Adrenal gland (tissue), 5 donors: ENCODE measurements at regions not wholly inside any gene's neighbourhood (a gene's known extent, or its start where the extent isn't known, plus 50 kb on each side); places are given as distances from the start of the nearest gene placed in this dataset.

Experiments
- POLR2A ChIP-seq, 2 donors: fragments of 450-650 bp; IDR thresholded peaks; one replicate each; pipeline ENCODE4 v1.6.1; 2017; ENCODE audit warnings: antibody characterized with exemption in 2 of 2, mild to moderate bottlenecking in 2 of 2, moderate library complexity in 1 of 2
- TF ChIP-seq, protein P1 (sequence below), 6 experiments: fragments of 450-650 bp in 4 of 6; fragments of 200-600 bp in 2 of 6; sonication (generic) in 1 of 6; IDR thresholded peaks; 1 replicate in 5 of 6; 2 replicates in 1 of 6; pipeline versions ENCODE4 v1.5.1 to v1.8.0; 2016 to 2021; ENCODE audit warnings: antibody characterized with exemption in 6 of 6, mild to moderate bottlenecking in 2 of 6, moderate library complexity in 1 of 6
- donor health status: DM: no; HTN: no; CAD: no.

DNA sequence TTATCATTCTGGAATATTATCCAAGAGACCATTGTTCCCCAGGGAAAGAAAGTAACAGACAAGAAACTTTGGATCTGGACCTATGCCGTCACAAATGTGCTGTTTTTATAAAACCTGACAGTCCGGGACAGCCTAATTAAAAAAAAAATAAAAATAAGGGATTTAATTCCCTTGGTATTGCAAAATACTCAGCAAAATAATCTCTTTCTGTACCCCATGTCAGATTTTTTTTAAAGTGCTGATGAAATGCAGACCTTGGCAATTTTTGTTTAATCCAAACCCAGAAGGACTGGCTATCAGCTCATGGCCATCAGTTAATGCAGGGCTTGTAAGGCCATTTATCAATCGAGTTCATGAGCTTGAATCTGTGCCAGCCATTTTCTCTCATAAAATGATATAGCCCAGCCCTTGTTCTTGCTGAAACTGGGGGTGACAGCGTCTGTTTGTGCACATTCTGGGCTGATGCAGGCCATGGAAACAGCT, 162.7 kb upstream of the S1PR3 start:
- no peak for TF ChIP-seq POLR2A (IDR thresholded peaks at IDR 0.05)
- TF ChIP-seq, protein P1, sequence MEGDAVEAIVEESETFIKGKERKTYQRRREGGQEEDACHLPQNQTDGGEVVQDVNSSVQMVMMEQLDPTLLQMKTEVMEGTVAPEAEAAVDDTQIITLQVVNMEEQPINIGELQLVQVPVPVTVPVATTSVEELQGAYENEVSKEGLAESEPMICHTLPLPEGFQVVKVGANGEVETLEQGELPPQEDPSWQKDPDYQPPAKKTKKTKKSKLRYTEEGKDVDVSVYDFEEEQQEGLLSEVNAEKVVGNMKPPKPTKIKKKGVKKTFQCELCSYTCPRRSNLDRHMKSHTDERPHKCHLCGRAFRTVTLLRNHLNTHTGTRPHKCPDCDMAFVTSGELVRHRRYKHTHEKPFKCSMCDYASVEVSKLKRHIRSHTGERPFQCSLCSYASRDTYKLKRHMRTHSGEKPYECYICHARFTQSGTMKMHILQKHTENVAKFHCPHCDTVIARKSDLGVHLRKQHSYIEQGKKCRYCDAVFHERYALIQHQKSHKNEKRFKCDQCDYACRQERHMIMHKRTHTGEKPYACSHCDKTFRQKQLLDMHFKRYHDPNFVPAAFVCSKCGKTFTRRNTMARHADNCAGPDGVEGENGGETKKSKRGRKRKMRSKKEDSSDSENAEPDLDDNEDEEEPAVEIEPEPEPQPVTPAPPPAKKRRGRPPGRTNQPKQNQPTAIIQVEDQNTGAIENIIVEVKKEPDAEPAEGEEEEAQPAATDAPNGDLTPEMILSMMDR (IDR thresholded peaks at IDR 0.05): no peak
